HUDEP-2 (cell line): ENCODE measurements at regions not wholly inside any gene's neighbourhood (a gene's known extent, or its start where the extent isn't known, plus 50 kb on each side); places are given as distances from the start of the nearest gene placed in this dataset.
A peak's percentile ranks its signal among the peaks of the same experiment; 100 is the strongest.

ENCODE experiments used
- DNase-seq, 76 experiments: peaks; one replicate each; lab custom pipeline; 2025; ENCODE audit not compliant: unreplicated experiment in 76 of 76; lab: John Stamatoyannopoulos, UW

DNA sequence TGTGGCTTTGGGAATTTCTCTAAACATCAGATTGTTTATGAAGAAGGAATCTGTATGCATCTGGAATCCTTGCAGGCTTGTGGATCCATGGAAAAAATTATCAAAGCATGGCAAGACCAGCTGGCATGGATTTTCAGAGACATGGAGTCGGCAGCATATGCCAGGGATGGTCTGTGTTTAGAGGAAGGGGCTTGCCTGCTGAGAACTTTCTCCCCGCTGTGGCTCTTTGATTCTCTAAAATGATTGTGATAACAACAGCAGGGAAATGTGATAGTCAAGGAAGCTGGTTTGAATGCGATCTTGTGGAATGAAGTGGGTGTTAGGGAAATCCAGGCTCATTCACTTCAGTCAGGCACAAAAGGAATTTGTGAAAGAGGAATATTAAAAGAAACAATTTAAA is 245.7 kb upstream of the THRB start:
- no peak for DNase-seq

DNA sequence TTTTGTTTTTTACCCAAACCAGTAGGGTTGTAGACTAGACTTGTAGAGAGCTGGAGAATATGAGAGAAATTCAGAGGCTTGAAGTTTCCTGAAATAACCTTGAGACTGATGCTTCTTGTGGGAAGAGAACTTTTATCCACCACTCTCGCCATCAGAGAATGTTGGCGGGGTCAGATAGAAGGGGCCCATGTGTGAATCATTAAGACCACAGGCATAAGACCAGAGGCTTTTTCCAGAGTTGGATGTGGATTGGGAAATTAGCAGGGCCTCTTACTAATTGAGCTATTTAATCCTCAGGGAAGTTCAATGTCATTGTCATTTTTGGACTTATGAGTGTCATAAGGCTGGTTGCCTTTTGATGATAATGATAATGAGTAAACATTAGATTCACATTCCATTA is 246.9 kb upstream of the THRB start:
- no peak for DNase-seq

DNA sequence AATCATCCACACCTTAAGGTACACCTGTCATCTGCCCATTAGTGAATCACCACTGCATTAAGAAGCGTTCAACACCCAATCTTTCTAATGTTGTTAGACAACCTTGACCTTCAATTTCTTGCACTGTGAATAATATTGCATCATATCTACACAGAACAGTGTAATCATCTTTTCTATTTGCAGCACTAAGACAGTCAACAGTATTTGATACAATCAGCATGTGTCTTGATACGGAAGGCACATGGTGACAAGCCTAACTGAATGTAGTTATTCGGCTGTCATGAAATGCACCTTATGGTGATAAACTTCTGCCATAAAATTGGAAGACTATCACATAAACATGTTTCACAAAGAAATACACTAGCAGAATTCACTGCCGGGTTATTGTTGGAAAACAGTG is 253.9 kb upstream of the THRB start:
- DNase-seq: no peak

DNA sequence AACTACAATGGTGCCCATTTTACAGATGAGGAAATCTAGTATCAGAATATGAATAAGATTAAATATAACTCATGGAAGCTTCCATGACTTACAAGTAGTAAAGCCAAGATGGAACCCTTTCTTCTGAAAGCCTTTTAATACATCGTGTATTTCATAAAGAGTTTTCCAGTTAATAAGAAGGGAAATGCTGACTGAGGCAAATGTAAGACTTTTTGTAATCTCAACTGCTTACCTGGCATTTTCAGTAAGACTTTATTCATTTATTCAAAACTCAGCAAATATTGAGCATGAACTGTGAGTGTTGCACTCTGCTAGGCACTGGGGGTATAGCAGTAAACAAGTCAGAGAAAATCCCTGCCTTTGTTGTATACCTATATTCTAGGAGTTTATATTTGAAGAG is 256.4 kb upstream of the THRB start:
- no peak for DNase-seq

DNA sequence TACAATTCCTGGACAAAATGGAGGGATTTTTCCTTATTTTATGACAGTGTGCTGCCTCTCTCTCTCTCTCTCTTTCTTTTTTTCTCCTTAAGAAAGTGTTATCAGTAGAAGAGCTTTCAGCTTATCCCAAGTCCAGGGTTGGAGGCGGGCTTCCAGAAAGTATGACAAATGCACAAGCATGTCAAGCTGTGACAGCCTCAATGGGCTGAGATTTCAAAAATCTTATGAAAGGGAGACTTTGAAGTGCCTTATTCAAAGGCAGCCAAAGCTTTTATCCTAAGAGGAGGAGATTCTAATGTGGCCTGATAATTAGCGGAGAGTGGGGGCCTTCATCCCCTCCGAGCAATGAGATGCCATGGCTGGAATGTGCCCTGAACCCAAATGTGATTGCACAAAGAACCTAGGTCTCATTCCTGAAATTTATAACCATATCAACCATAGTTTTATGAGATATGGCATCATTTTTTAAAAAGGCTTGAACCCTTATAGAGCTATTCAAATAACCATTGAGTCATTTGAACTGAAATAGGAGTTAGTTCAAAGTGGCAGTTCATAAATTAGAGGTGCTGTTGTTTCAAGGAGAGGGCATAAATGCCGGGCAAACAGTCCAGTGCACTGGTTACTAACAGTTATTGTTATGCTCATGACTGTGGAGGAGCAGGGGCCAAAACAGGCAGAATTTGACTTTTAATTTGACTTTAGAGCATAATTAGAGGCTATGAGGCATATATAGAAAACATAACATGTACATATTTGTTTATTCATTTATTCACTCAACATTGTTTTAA is 261.6 kb upstream of the THRB start:
- no peak for DNase-seq

DNA sequence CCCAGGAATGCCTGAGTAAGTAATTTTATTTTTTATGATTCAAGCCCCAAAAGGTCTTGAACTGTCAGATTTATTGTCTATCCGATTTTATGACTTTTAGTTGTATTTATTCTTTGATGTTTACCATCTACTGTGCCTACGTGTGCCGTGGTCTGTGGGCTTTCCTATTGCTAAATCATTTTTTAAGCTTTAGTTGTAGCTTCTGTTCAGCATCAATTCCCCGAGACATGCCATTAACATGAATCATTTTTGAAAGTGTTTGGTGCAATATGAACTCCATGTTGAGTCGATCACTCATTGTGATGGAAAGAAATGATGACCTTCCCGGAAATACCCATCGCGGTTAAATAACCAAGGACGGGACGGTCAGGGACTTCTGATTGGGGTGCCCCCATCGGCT is 268.7 kb upstream of the THRB start:
- no peak for DNase-seq

DNA sequence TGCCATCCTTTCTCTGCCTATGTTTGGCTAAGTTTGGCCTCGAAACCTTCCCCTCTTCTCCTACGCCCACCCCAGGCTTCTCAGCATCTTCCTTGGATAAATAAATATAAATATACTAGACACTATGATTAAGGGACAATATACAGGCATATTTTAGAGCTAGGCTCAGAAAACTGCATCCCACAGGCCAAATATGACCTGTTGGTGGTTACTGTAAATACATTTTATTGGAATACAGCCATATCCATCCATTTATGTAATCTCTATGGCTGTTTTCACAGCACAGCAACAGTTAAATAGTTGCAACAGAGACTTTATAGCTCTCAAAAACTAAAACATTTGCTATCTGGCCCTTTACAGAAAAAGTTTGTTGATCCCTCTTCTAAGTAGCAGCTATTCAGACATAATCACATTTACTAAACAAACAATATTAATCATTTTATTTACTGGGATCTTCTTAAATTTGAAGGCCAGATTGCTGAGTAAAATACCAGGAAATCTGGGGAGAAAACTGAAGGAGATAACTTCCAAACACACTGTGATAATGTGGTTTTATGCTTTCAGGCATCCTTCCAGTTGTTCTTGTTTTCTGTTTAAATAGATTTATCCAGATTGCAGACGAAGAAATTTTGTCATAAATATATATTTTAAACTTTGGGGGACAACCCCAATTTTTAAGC is 269.7 kb upstream of the THRB start:
- no peak for DNase-seq

DNA sequence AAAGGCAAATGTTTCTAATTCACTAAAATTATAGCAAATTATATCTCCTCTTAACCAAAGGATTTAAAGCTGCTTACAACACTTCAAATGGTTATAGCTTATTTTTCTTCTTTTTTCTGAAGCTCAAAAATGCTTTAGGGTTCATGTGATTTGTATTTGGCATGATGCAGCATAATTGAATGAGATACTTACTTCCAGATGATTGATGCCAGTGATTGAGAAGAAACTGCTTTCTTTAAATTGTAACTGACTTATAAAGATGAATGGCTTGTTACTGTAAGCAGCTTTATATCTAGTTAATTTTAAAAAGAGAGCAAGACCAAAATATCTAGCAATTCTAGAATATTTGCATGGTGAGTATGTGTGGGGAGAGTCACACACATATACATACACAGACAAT is 270.7 kb upstream of the THRB start:
- no peak for DNase-seq

DNA sequence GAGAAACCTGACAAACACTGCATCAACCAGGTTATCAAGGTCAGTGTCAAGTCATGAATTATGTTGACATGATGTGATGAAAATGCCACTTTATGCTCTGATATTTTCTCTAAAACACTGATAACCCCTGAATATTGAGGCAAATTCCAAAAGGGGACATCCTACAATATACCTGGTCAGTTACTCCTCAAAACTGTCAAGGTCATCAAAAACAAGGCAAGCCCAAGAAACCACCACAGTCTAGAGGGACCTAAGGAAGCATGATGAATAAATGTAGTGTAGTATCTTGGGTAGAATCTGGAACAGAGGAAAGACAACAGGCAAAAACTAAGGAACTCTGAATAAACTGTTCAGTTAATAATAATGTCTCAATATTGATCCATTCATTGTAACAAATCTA is 275.3 kb upstream of the THRB start:
- no peak for DNase-seq

DNA sequence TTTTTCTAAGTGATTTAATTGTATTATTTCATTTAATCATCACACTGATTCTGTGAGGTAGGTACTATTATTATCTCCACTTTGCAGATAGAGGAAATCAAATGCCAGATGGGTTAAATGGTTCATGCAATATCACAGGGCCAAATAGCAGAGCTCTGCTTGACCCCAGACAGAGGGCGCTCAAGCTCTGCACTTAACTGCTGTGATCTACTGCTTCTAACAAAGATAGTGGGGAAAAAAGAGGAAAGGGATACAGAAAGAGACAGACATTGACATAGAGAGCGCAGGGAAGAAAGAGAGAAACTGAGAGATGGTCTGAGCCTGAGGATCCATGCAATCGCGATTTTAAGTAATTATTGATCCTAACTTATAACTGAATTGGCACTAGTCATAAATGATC is 279.1 kb upstream of the THRB start:
- DNase-seq: peak in 55 of 76 experiments; percentile 2 to 60 (median 25)

DNA sequence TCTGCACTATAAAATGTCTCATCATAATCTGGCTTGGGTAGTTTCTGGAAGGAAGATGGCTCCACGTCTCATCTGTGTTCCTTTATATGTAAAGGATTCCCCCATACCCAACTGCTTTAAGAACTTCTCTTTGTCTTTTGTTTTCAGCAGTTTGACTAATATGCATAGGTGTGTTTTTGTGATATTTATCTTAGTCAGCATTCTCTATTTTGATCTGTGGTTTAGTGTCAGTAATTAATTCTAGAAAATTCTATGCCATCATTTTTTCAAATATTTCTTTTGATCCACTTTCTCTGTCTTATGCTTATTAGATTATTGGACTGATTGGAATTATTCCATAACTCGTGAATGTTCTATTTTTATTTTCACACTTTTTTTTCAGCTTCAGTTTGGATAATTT is 286.3 kb upstream of the THRB start:
- no peak for DNase-seq

DNA sequence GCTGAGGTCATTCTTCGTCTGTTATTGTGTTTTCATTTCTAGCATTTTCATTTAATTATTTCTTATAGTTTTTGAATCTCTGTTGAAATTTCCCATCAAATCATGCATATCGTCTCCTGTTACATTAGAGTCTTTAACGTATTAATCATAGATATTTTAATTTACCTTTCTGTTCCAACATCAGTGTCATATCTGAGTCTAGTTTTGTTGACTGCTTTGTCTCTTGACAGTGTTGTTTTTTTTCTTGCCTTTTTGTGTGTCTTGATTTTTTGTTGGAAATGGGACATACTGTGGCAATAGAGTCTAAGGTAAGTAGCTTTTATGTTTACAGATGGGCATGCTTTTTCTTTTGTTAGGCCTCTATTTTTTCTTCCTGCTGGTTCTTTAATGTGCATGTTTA is 286.8 kb upstream of the THRB start:
- DNase-seq: no peak

DNA sequence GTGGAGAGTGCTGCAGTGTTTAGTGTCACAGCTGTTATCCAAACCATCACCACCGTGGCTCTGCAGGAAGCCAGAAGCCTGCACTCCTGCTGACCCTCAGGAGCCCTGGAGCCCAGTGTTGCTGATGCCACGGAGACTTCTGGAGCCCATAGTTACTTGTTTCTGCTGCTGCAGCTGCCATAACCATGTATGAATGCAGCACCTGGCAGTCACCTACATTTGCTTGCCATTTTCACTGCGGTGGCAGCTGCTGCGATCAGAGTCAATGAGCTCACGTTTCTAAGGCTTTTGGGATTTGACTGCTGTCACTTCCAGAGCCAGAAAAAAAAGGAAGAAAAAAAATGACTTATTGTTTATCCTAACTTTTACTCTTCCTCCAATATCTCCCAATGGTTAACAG is 299.2 kb upstream of the THRB start:
- DNase-seq: no peak

DNA sequence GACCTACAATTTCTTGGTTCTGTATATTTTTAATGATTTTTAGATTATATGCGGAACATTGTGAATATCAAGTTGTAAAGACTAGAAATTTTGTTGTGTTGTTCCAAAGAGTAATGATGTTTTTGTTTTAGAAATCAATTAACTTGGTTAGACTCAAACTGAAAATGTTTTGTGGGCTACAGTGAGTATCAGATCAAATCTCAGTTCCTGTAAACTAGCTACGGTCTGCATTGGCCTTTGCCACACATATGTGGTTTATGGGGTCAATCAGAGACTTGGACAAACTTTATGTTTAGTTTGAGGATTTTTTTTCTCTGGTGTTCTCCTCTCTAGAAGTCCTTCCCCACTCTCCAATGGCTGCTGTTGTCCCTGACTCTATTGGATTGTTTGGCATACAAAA is 308.0 kb upstream of the THRB start:
- no peak for DNase-seq

DNA sequence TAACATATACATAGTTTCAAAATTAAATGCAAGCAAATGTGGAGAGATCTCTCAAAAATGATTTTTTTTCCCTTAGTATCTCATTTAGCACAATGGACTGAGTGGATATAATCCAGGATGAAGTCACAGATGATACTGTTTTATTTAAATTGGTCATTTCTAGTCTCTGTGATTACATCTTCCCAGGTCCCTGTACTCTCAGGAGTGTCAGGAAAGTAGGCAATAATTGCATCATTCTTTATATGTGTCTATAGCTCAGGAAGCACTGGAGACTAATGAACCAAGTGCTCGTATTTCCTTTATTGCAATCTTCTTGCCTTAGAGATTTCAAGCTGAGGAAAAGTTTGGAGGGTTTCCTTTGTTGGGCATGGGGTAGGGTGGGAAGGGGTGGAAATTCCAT is 309.4 kb upstream of the THRB start:
- DNase-seq: no peak

DNA sequence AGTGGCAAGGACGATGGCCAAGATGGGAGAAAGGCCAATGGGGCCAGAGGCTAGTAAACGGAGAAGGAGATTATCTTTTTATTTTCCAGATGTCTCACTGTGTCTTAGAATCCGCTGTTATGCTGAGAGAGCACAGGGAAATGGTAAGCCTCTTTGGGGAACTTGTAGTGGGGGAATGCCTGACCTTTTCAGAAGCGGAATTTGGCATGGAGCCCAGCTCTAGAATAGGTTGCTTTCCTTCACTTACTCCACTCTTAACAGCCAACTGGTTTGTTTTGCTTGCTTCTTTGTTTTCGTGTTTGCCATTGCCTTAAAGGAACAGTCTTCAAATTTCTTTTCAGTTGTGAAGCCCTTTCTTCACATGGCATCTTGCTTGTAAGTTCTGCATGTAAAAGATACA is 316.2 kb upstream of the THRB start:
- no peak for DNase-seq

DNA sequence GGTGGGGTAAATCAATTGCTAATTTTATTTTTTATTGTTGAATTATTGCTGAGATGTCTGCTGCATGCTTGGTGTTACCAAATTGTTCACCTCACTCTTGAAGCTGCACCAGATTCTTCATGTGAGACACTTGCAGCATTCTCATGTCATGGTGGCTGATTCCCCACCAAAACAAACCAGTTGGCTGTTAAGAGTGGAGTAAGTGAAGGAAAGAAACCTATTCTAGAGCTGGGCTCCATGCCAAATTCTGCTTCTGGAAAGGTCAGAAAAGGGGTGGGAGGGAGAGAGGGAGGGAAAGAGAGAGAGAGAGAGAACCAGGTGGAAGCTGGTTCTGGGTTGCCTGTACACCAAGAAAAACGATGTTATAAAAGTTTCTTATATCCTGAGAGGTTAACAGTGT is 317.5 kb upstream of the THRB start:
- no peak for DNase-seq

DNA sequence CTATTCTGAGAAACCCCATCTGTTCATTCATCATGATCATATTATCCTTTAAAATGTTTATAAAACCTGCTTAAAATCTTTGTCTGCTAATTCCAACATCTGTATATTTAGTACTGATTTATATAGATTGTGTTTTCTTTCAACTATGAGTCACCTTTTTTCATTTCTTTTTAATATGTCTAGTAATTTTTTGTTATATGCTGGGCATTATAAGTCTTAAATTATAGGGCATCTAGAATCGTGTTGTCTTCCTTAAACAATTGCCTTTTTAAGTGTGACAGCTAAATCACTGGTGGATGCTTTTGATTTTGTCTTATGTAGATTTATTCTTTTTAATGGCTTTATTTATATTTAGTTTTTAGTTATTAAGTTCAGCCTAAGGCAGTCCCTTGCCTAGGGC is 323.4 kb upstream of the THRB start:
- no peak for DNase-seq

DNA sequence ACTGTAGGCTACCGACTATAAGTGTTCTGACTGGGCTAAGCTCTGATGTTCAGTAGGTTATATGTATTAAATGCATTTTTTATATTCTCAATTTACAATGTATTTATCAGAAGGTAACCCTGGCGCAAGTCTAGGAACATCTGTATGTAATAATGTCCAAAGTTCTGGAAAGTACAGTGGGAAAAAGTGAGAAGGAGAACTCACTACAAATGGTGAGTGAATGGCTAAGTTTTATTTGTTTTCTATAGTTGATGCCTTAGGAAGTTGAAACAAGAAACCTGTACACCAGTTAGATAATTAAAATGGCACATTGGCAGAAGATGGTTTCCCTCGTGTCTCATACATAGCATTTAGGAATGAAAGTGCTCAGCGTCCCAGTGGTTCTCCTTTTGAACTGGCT is 333.4 kb upstream of the THRB start:
- no peak for DNase-seq

DNA sequence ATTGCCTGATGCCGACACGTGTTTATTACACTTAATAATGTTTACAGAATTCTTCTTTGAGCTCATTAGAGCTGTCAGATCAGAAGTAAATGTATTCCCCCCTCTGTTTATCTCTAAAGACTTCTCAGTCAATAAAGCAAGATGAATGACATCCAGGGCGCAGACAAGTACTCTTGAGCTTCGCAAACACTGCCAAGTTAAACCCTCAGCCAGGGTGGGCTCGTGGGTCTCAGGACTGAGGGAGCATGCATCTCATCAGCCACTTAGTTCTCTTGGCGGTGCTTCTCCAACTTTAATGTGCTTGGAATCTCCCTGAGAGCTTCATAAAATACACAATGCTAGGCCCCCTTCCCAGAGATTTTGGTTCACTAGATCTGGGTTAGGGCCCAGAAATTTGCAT is 333.9 kb upstream of the THRB start:
- no peak for DNase-seq

DNA sequence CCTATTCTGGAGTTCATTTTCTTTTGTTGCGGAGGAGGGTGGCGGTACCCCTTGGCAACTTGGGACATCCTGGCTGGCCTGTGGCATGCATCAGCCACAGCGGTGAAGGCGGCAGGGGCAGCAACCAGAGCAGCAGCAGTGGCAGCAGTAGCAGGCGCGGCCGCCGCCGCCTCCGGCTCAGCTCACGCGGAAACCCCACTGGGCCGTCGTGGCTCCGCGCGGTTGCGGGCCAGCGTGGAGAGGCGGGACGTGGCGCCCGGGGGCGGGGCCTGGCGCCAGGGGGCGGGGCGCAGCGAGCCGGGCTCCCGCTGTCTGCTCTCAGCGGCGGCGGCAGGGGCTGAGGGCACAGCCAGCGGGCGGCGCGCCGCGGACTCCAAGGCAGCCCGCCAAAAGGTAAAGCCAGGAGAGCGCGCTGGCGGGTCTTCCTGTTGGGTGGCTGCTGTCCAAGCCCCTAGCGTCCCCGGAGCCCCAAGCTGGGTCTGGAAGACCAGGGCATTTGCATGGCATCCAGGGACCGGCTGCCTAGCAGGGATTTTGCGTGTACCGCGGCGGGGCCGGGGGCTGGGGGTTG is 334.4 kb upstream of the THRB start:
- peak in 5 of 76 experiments; percentile 1 to 17 (median 10) for DNase-seq

DNA sequence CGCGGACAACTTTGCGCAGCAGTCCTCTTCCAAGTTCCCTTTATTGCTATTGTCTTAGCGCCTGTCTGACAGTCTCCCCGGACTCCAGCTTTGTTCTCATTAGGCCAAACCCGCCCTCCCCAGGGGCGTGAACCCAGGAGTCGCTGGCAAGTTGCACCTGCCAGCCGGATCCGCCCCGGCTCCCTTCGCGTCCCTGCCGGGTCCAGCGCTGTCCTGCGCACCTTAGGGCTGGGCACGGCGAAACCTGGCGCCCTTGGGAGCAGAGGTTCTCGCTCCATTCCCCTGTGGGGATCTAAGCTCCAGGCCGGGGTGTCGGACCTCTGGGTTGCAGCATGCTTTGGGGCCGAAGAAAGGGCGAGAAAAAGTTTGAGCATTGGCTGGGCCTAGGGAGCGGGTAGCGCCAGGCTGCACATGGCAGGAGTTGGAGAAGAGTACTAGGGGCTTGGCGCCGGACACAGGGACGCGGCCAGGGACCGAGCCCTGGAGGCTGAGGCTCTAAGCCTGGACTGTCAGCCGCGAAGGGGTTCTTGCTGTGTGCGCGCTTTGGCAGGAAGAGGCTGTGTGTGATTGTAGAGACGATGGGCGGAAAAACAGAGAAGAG is 335.1 kb upstream of the THRB start:
- no peak for DNase-seq
